Upper lobe of right lung (tissue), 1 donor: ENCODE measurements at regions not wholly inside any gene's neighbourhood (a gene's known extent, or its start where the extent isn't known, plus 50 kb on each side); places are given as distances from the start of the nearest gene placed in this dataset.
A peak's percentile ranks its signal among the peaks of the same experiment; 100 is the strongest.

Experiments
- ATAC-seq: fragments of 200-7000 bp; cut with Tn5 transposase; one replicate; pipeline ENCODE4 v1.9.1; 2020; ENCODE audit warnings: mild to moderate bottlenecking, moderate library complexity
- DNase-seq: peaks from one replicate; pipeline ENCODE4 v3.0.0-alpha.2; 2020
- H3K27ac ChIP-seq: fragments of 200-600 bp; one replicate; pipeline ENCODE4 v1.8.0; 2022
- H3K27me3 ChIP-seq: fragments of 200-600 bp; one replicate; pipeline ENCODE4 v1.8.0; 2022; ENCODE audit warnings: mild to moderate bottlenecking
- H3K36me3 ChIP-seq: fragments of 200-600 bp; one replicate; pipeline ENCODE4 v1.8.0; 2022
- H3K4me1 ChIP-seq: fragments of 200-600 bp; one replicate; pipeline ENCODE4 v1.8.0; 2022
- H3K4me3 ChIP-seq: fragments of 200-600 bp; one replicate; pipeline ENCODE4 v1.8.0; 2022; ENCODE audit warnings: mild to moderate bottlenecking
- H3K9me3 ChIP-seq: fragments of 200-600 bp; one replicate; pipeline ENCODE4 v1.8.0; 2022
- CTCF ChIP-seq: fragments of 200-600 bp; IDR thresholded peaks from one replicate; pipeline ENCODE4 v1.8.0; 2022; ENCODE audit warnings: antibody characterized with exemption
- intact Hi-C: fragments of 100-400 bp; cut with DNase I; formaldehyde crosslinking; loops from one replicate; pipeline ENCODE4 v1.11.0; 2022
- donor health status: DM: no; HTN: yes; CAD: no; lungs with severe emphysema.

- intact Hi-C loops = no loop called here
- H3K4me1 ChIP-seq = no peaks in the 10 kb centered on the region
- H3K27ac ChIP-seq = no peak overlapping the region
- no peak for TF ChIP-seq CTCF
- DNase-seq (no peak), ATAC-seq (no peak)
- no peak overlapping the region for H3K4me3 ChIP-seq
- H3K36me3 ChIP-seq = no peaks in the 10 kb centered on the region
- H3K27me3 ChIP-seq = no peaks in the 10 kb centered on the region
- no peaks in the 10 kb centered on the region for H3K9me3 ChIP-seq
Measured at GRCh38 chr6:6863970-6864639, 243.7 kb upstream of the RREB1 start.

GRCh38 chr6:6865611-6866010 lies 242.2 kb upstream of the RREB1 start:
- H3K36me3 ChIP-seq = no peaks in the 10 kb centered on the region
- peak; percentile 50 for ATAC-seq
- H3K4me1 ChIP-seq = no peaks in the 10 kb centered on the region
- intact Hi-C loops = no loop called here
- H3K4me3 ChIP-seq = no peak overlapping the region
- H3K27ac ChIP-seq = no peak overlapping the region
- H3K27me3 ChIP-seq = no peaks in the 10 kb centered on the region
- no peak for DNase-seq
- no peak for TF ChIP-seq CTCF
- no peaks in the 10 kb centered on the region for H3K9me3 ChIP-seq

- Histone ChIP-seq H3K27ac (no peak overlapping the region), H3K36me3 (no peaks in the 10 kb centered on the region), H3K27me3 (no peaks in the 10 kb centered on the region), H3K4me1 (no peaks in the 10 kb centered on the region), H3K4me3 (peak overlapping the region; percentile 1), H3K9me3 (no peaks in the 10 kb centered on the region)
- ATAC-seq (no peak), DNase-seq (no peak)
- intact Hi-C loops = no loop called here
- no peak for TF ChIP-seq CTCF
Measured at GRCh38 chr6:6866656-6867403, 240.9 kb upstream of the RREB1 start.

GRCh38 chr6:6867404-6867799 lies 240.4 kb upstream of the RREB1 start:
- no peak for ATAC-seq
- no peak for TF ChIP-seq CTCF

GRCh38 chr6:6869094-6869493 lies 238.7 kb upstream of the RREB1 start:
- no peak overlapping the region for H3K4me3 ChIP-seq
- DNase-seq = no peak
- H3K36me3 ChIP-seq = no peaks in the 10 kb centered on the region
- peak overlapping the region; percentile 52 for H3K27ac ChIP-seq
- intact Hi-C loops = no loop called here
- H3K27me3 ChIP-seq = no peaks in the 10 kb centered on the region
- peak; percentile 63 for ATAC-seq
- TF ChIP-seq CTCF = no peak
- no peaks in the 10 kb centered on the region for H3K4me1 ChIP-seq
- no peaks in the 10 kb centered on the region for H3K9me3 ChIP-seq

More at GRCh38 chr6:6867404-6867799, 240.4 kb upstream of the RREB1 start:
- Histone ChIP-seq H3K4me3 (peak overlapping the region; percentile 1), H3K27me3 (no peaks in the 10 kb centered on the region), H3K36me3 (no peaks in the 10 kb centered on the region), H3K27ac (no peak overlapping the region), H3K4me1 (no peaks in the 10 kb centered on the region), H3K9me3 (no peaks in the 10 kb centered on the region)
- no peak for DNase-seq
- intact Hi-C loops = no loop called here
